RWPE2 (cell line): ENCODE measurements at regions not wholly inside any gene's neighbourhood (a gene's known extent, or its start where the extent isn't known, plus 50 kb on each side); places are given as distances from the start of the nearest gene placed in this dataset.

Source experiments
- ATAC-seq: fragments of 200-7000 bp; cut with Tn5 transposase; 3 replicates; pipeline ENCODE4 v1.9.1; 2021; ENCODE audit warnings: low read depth
- DNase-seq: peaks from one replicate; pipeline ENCODE4 v3.0.0-alpha.2; 2020; ENCODE audit warnings: low spot score
- H3K27ac ChIP-seq: fragments of 450-650 bp; 2 replicates; pipeline ENCODE4 v1.5.1; 2017; ENCODE audit warnings: mild to moderate bottlenecking; ENCODE audit not compliant: poor library complexity, severe bottlenecking
- H3K27me3 ChIP-seq: fragments of 250-450 bp; sonication (Bioruptor Pico); 2 replicates; pipeline ENCODE4 v1.5.1; 2021; ENCODE audit warnings: mild to moderate bottlenecking, moderate library complexity; ENCODE audit not compliant: insufficient read depth, poor library complexity, severe bottlenecking
- H3K36me3 ChIP-seq: fragments of 250-450 bp; sonication (Bioruptor Pico); 2 replicates; pipeline ENCODE4 v1.5.1; 2020; ENCODE audit warnings: low read depth, mild to moderate bottlenecking, moderate library complexity
- H3K4me1 ChIP-seq: fragments of 250-450 bp; sonication (Bioruptor Pico); 2 replicates; pipeline ENCODE4 v1.5.1; 2021; ENCODE audit warnings: mild to moderate bottlenecking, moderate library complexity; ENCODE audit not compliant: insufficient read depth, poor library complexity, severe bottlenecking
- H3K4me3 ChIP-seq: fragments of 250-450 bp; sonication (Bioruptor Pico); 2 replicates; pipeline ENCODE4 v1.5.1; 2021; ENCODE audit warnings: mild to moderate bottlenecking, moderate library complexity; ENCODE audit not compliant: severe bottlenecking
- H3K9me3 ChIP-seq: fragments of 250-450 bp; sonication (Bioruptor Pico); 2 replicates; pipeline ENCODE4 v1.5.1; 2021; ENCODE audit warnings: mild to moderate bottlenecking, moderate library complexity; ENCODE audit not compliant: severe bottlenecking
- TF ChIP-seq, protein P1 (sequence below): fragments of 450-650 bp; IDR thresholded peaks from one replicate; pipeline ENCODE4 v1.5.1; 2017; ENCODE audit warnings: mild to moderate bottlenecking, moderate library complexity; ENCODE audit not compliant: poor library complexity, severe bottlenecking

DNA sequence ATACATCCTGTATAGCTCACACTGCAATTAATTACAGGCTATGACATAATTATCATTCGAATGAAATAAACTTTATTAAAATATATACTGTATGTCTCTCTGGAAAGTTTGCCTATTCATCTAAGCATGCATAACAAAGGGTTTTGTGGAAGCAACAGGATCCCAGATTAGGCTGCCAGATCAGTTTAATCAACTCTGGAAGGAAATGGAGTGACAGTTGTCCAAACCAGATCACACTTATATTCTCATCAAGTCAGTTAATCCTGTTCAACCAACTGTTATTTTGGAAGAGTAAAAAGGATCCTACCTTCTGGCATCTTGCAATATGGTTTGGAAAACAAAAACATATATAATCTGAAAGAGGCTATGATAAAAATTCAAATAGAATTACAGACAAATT, 312.2 kb downstream of the FAT4 start:
- Histone ChIP-seq H3K36me3 (no peaks in the 10 kb centered on the region), H3K9me3 (no peaks in the 10 kb centered on the region), H3K4me3 (no peak overlapping the region), H3K4me1 (no peaks in the 10 kb centered on the region), H3K27me3 (no peaks in the 10 kb centered on the region), H3K27ac (no peak overlapping the region)
- DNase-seq (no peak), ATAC-seq (no peak)
- TF ChIP-seq, protein P1, sequence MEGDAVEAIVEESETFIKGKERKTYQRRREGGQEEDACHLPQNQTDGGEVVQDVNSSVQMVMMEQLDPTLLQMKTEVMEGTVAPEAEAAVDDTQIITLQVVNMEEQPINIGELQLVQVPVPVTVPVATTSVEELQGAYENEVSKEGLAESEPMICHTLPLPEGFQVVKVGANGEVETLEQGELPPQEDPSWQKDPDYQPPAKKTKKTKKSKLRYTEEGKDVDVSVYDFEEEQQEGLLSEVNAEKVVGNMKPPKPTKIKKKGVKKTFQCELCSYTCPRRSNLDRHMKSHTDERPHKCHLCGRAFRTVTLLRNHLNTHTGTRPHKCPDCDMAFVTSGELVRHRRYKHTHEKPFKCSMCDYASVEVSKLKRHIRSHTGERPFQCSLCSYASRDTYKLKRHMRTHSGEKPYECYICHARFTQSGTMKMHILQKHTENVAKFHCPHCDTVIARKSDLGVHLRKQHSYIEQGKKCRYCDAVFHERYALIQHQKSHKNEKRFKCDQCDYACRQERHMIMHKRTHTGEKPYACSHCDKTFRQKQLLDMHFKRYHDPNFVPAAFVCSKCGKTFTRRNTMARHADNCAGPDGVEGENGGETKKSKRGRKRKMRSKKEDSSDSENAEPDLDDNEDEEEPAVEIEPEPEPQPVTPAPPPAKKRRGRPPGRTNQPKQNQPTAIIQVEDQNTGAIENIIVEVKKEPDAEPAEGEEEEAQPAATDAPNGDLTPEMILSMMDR: no peak

DNA sequence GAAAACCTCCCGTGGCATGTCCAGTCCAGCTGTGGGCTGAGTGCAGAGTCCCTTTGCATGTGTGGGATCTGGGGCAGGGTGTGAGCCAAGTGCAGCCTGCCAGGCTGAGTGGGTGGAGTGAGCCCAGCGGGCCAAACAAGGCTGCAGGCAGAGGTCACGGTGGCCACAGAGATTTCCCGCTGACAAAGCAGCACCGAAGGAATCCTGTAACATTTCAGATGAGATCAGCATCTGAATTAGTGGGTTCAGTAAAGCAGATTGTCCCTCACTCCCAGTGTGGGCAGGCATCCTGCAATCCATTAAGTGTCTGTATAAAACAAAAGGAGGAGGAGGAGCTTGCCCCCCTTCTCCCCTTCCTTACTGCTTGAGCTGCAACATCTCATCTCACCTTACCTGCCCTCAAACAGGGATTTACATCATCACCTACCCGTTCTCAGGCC, 324.4 kb downstream of the FAT4 start:
- no peaks in the 10 kb centered on the region for H3K27me3 ChIP-seq
- no peaks in the 10 kb centered on the region for H3K4me1 ChIP-seq
- TF ChIP-seq, protein P1: no peak
- H3K9me3 ChIP-seq: no peaks in the 10 kb centered on the region
- DNase-seq (no peak), ATAC-seq (no peak)
- H3K27ac ChIP-seq: no peak overlapping the region
- no peak overlapping the region for H3K4me3 ChIP-seq
- no peaks in the 10 kb centered on the region for H3K36me3 ChIP-seq

DNA sequence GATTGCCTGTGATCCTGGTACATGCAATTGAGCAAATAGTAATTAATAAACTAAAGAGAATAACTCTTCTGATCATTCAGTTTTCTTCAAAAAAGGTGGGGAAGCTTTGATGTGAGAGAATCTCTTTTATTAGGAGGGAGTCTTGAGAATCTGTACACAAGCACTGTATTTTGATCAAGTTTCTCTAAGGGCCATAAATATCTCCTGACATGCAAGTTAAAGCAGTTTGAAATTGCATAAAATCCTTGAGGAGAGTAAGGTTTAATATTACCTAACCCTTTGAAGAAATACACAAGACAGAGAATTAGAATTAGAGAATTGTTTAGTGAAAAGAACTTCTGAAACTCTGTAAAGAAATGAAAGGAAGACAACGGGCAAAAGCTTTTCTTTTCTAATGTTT, 326.9 kb downstream of the FAT4 start:
- H3K36me3 ChIP-seq: no peaks in the 10 kb centered on the region
- TF ChIP-seq, protein P1: no peak

DNA sequence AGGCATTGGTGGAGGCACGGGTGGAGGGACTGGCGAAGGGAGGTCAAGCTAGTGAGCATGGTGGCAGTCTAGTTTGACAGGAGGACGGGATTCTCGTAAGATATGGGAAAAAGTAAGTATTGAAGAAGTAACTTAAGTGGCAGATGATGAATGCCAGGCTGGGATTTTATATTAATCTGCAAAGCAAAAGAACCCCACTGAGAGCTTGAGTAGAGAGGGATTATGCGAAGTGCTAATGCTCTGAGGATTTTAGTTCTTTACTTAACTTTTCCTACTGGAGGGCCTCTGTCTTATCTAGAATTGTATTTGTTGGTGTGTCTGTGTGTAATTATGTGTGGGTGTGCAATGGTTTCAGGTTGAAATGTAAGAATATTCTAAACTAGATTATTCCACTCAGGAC, 327.9 kb downstream of the FAT4 start:
- Histone ChIP-seq H3K36me3 (no peaks in the 10 kb centered on the region), H3K27ac (no peak overlapping the region), H3K9me3 (no peaks in the 10 kb centered on the region), H3K4me1 (no peaks in the 10 kb centered on the region), H3K4me3 (no peak overlapping the region), H3K27me3 (no peaks in the 10 kb centered on the region)
- DNase-seq (no peak), ATAC-seq (no peak)
- TF ChIP-seq, protein P1: no peak

More for the DNA sequence above, 326.9 kb downstream of the FAT4 start:
- no peak for DNase-seq
- Histone ChIP-seq H3K4me1 (no peaks in the 10 kb centered on the region), H3K4me3 (no peak overlapping the region), H3K9me3 (no peaks in the 10 kb centered on the region), H3K27me3 (no peaks in the 10 kb centered on the region), H3K27ac (no peak overlapping the region)
- no peak for ATAC-seq

DNA sequence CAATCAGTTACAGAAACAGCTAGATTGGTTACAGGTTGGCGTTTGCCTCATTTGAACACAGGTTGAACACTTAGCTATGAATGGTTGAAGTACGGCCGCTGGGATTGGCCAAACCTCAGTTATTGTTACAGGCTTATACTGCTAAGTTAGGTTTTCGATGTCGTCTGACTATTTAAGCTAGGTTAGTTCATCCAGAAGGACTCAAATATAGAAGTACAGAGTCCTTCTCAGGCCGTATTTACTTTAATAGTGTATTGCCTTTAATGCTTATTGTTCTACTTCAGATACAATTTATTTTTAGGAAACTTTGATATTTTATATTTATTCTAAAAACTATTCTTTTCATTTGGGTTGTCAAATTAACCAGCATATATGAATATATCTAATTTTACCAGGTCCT, 334.7 kb downstream of the FAT4 start:
- H3K36me3 ChIP-seq: no peaks in the 10 kb centered on the region
- no peak overlapping the region for H3K27ac ChIP-seq
- DNase-seq (no peak), ATAC-seq (no peak)
- TF ChIP-seq, protein P1: no peak
- H3K4me1 ChIP-seq: no peaks in the 10 kb centered on the region
- H3K9me3 ChIP-seq: no peaks in the 10 kb centered on the region
- H3K27me3 ChIP-seq: no peaks in the 10 kb centered on the region
- no peak overlapping the region for H3K4me3 ChIP-seq
